ENCODE measurements at regions not wholly inside any gene's neighbourhood (a gene's known extent, or its start where the extent isn't known, plus 50 kb on each side); places are given as distances from the start of the nearest gene placed in this dataset.

- ATAC-seq (no peak), DNase-seq (ENCODE audit: low spot score) (no peak)
- TF ChIP-seq USF1 (CRISPR knock-in tag; IDR thresholded peaks at IDR 0.05) (peak; percentile 81), CTCF (IDR thresholded peaks at IDR 0.05) (no peak)
- TF ChIP-seq, protein P1, sequence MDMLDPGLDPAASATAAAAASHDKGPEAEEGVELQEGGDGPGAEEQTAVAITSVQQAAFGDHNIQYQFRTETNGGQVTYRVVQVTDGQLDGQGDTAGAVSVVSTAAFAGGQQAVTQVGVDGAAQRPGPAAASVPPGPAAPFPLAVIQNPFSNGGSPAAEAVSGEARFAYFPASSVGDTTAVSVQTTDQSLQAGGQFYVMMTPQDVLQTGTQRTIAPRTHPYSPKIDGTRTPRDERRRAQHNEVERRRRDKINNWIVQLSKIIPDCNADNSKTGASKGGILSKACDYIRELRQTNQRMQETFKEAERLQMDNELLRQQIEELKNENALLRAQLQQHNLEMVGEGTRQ (CRISPR knock-in tag; IDR thresholded peaks at IDR 0.05), result peak; percentile 85
- H3K36me3 Mint-ChIP-seq, result peaks cover 13% of the 10 kb centered on the region
- H3K4me3 Mint-ChIP-seq, result no peak overlapping the region
- ChIA-PET POLR2A (no interaction called here), CTCF (no interaction called here)
- H3K4me1 Mint-ChIP-seq, result peaks cover 9% of the 10 kb centered on the region
- H3K9me3 Mint-ChIP-seq, result peaks cover 38% of the 10 kb centered on the region
- peaks cover 6% of the 10 kb centered on the region; the same call in 1 of the 2 replicates for H3K27me3 Mint-ChIP-seq (ENCODE audit: low read depth)
- no peak overlapping the region for H3K27ac Mint-ChIP-seq
Measured at GRCh38 chr16:9389543-9390207, 298.2 kb downstream of the HAPSTR1 start.

DNA sequence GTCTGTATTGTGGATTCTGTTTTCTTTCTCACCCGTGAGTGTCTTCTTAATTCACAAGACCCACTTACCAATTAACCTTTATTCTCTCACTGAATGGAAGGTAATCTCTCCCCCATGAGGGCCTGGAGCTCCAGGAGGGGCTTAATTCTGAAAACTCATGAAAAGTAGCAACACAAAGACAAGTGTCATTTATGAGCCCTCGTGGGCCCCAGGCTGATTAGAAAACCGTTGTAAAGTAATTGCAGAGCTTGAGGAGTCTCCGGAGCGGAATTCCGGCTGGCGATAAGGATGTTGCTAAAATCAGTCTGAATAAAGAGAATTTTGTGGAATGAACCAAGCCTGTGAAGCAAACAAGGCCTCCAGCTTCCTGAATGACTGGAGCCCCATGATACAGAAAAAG, 301.5 kb downstream of the HAPSTR1 start:
- peaks cover 38% of the 10 kb centered on the region for H3K9me3 Mint-ChIP-seq
- H3K27ac Mint-ChIP-seq, result no peak overlapping the region
- peaks cover 16% of the 10 kb centered on the region for H3K36me3 Mint-ChIP-seq
- H3K27me3 Mint-ChIP-seq (ENCODE audit: low read depth), result peaks cover 9% of the 10 kb centered on the region; the same call in 1 of the 2 replicates
- ATAC-seq (no peak), DNase-seq (ENCODE audit: low spot score) (no peak)
- no peak overlapping the region for H3K4me3 Mint-ChIP-seq
- peaks cover 20% of the 10 kb centered on the region for H3K4me1 Mint-ChIP-seq
- CTCF ChIA-PET, result interaction anchor here (1.2 kb wide), 1 partner anchor 137 kb away, joined by 5 read pairs; no protein-coding TSS in a partner anchor
- TF ChIP-seq MAX (CRISPR knock-in tag; IDR thresholded peaks at IDR 0.05) (no peak), GABPB1 (CRISPR knock-in tag; IDR thresholded peaks at IDR 0.05) (no peak), EMX1 (CRISPR knock-in tag; IDR thresholded peaks at IDR 0.05) (no peak), ATF1 (CRISPR knock-in tag; IDR thresholded peaks at IDR 0.05) (no peak), ELF4 (CRISPR knock-in tag; IDR thresholded peaks at IDR 0.05; ENCODE audit: low read depth) (no peak), SOX15 (CRISPR knock-in tag; IDR thresholded peaks at IDR 0.05) (no peak), E2F1 (CRISPR knock-in tag; IDR thresholded peaks at IDR 0.05) (no peak)
- TF ChIP-seq, protein P2, sequence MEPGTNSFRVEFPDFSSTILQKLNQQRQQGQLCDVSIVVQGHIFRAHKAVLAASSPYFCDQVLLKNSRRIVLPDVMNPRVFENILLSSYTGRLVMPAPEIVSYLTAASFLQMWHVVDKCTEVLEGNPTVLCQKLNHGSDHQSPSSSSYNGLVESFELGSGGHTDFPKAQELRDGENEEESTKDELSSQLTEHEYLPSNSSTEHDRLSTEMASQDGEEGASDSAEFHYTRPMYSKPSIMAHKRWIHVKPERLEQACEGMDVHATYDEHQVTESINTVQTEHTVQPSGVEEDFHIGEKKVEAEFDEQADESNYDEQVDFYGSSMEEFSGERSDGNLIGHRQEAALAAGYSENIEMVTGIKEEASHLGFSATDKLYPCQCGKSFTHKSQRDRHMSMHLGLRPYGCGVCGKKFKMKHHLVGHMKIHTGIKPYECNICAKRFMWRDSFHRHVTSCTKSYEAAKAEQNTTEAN (CRISPR knock-in tag; IDR thresholded peaks at IDR 0.05), result no peak
- POLR2A ChIA-PET, result no interaction called here

- CTCF ChIA-PET, result interaction anchor here (1.2 kb wide), 1 partner anchor 138 kb away, joined by 5 read pairs; no protein-coding TSS in a partner anchor
- peaks cover 20% of the 10 kb centered on the region for H3K4me1 Mint-ChIP-seq
- peaks cover 12% of the 10 kb centered on the region; the same call in 1 of the 2 replicates for H3K27me3 Mint-ChIP-seq (ENCODE audit: low read depth)
- DNase-seq (ENCODE audit: low spot score) (no peak), ATAC-seq (no peak)
- H3K36me3 Mint-ChIP-seq, result peaks cover 12% of the 10 kb centered on the region
- H3K4me3 Mint-ChIP-seq, result no peak overlapping the region
- POLR2A ChIA-PET, result no interaction called here
- H3K9me3 Mint-ChIP-seq, result peaks cover 35% of the 10 kb centered on the region
- no peak overlapping the region for H3K27ac Mint-ChIP-seq
- no peak for TF ChIP-seq IRF1 (CRISPR knock-in tag; IDR thresholded peaks at IDR 0.05)
- no peak for TF ChIP-seq ZNF317 (CRISPR knock-in tag; IDR thresholded peaks at IDR 0.05; ENCODE audit: borderline replicate concordance, low read depth)
- TF ChIP-seq, protein P3, sequence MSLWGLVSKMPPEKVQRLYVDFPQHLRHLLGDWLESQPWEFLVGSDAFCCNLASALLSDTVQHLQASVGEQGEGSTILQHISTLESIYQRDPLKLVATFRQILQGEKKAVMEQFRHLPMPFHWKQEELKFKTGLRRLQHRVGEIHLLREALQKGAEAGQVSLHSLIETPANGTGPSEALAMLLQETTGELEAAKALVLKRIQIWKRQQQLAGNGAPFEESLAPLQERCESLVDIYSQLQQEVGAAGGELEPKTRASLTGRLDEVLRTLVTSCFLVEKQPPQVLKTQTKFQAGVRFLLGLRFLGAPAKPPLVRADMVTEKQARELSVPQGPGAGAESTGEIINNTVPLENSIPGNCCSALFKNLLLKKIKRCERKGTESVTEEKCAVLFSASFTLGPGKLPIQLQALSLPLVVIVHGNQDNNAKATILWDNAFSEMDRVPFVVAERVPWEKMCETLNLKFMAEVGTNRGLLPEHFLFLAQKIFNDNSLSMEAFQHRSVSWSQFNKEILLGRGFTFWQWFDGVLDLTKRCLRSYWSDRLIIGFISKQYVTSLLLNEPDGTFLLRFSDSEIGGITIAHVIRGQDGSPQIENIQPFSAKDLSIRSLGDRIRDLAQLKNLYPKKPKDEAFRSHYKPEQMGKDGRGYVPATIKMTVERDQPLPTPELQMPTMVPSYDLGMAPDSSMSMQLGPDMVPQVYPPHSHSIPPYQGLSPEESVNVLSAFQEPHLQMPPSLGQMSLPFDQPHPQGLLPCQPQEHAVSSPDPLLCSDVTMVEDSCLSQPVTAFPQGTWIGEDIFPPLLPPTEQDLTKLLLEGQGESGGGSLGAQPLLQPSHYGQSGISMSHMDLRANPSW (CRISPR knock-in tag; conservative IDR thresholded peaks at IDR 0.05; ENCODE audit: low read depth), result no peak
- TF ChIP-seq ZMAT4 (CRISPR knock-in tag; IDR thresholded peaks at IDR 0.05), result no peak
- TF ChIP-seq TEAD1 (CRISPR knock-in tag; IDR thresholded peaks at IDR 0.05), result no peak
- TF ChIP-seq, protein P4, sequence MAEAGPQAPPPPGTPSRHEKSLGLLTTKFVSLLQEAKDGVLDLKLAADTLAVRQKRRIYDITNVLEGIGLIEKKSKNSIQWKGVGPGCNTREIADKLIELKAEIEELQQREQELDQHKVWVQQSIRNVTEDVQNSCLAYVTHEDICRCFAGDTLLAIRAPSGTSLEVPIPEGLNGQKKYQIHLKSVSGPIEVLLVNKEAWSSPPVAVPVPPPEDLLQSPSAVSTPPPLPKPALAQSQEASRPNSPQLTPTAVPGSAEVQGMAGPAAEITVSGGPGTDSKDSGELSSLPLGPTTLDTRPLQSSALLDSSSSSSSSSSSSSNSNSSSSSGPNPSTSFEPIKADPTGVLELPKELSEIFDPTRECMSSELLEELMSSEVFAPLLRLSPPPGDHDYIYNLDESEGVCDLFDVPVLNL (CRISPR knock-in tag; IDR thresholded peaks at IDR 0.05; ENCODE audit: borderline replicate concordance, low read depth), result no peak
- no peak for TF ChIP-seq ZNF416 (CRISPR knock-in tag; IDR thresholded peaks at IDR 0.05)
Measured at GRCh38 chr16:9393591-9393990, 302.1 kb downstream of the HAPSTR1 start.

Measured in WTC11 (cell line).